ENCODE measurements at regions not wholly inside any gene's neighbourhood (a gene's known extent, or its start where the extent isn't known, plus 50 kb on each side); places are given as distances from the start of the nearest gene placed in this dataset.

- TF ChIP-seq CTCF (IDR thresholded peaks at IDR 0.05; ENCODE audit: insufficient read depth, low read depth, low read length) = no peak
- H3K4me3 ChIP-seq (ENCODE audit: low read depth, low read length) = no peak overlapping the region
- H3K27me3 ChIP-seq (ENCODE audit: control insufficient read depth, insufficient read depth, low read length) = no peaks in the 10 kb centered on the region
- no peaks in the 10 kb centered on the region for H3K36me3 ChIP-seq (ENCODE audit: control insufficient read depth, insufficient read depth, low read length)
- no peak for DNase-seq (ENCODE audit: low read depth)
- CTCF ChIA-PET = no interaction called here
- POLR2A ChIA-PET = no interaction called here
These were observed 212.8 kb downstream of the PIK3R1 start for GRCh38 chr5:68428231-68428811.

DNA sequence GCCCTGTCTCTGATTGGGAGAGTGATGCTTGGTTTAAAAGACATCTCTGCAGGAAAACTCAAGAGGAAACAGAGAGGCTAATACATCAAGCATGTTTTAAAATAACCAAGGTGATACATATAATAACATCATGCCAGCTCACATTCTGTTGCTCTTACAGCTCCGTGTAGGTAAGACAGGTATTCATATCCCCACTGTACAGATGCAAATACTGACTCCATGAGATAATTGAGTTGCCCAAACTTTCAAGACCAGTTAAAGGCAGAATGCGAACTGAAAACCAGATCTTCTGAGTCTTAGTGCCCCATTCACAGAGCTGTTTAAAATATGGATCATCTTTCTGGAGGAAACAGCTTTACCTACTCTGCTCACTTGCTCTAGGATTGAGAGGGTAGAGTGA lies 214.0 kb downstream of the PIK3R1 start:
- POLR2A ChIA-PET = no interaction called here
- CTCF ChIA-PET = interaction anchor here (3.6 kb wide), 1 partner anchor 9 kb away, joined by 10 read pairs; no protein-coding TSS in a partner anchor
- Histone ChIP-seq H3K27me3 (ENCODE audit: control insufficient read depth, insufficient read depth, low read length) (no peaks in the 10 kb centered on the region), H3K4me3 (ENCODE audit: low read depth, low read length) (no peak overlapping the region), H3K36me3 (ENCODE audit: control insufficient read depth, insufficient read depth, low read length) (no peaks in the 10 kb centered on the region)
- no peak for TF ChIP-seq CTCF (IDR thresholded peaks at IDR 0.05; ENCODE audit: insufficient read depth, low read depth, low read length)
- no peak for DNase-seq (ENCODE audit: low read depth)

DNA sequence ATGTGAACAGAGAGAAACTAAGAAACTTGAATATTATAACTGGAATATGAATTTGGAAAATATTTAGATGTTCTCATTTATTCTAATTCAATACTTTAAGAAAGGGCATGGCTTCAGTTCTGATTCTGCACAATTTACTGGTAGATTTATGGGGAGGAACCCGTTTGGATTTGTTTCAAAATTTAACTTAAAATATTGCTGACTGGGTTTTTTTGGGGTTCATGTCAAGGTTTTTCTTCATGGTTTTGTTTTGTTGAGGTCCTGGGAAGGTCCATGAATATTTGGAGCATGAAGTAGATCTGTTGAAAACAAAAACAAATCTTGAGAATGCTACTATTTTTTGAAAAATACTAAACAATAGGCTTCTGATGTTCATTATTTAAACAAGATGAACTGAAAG lies 214.7 kb downstream of the PIK3R1 start:
- Histone ChIP-seq H3K36me3 (ENCODE audit: control insufficient read depth, insufficient read depth, low read length) (no peaks in the 10 kb centered on the region), H3K4me3 (ENCODE audit: low read depth, low read length) (no peak overlapping the region), H3K27me3 (ENCODE audit: control insufficient read depth, insufficient read depth, low read length) (no peaks in the 10 kb centered on the region)
- ChIA-PET CTCF (interaction anchor here (3.6 kb wide), 1 partner anchor 10 kb away, joined by 10 read pairs; no protein-coding TSS in a partner anchor), POLR2A (no interaction called here)
- no peak for TF ChIP-seq CTCF (IDR thresholded peaks at IDR 0.05; ENCODE audit: insufficient read depth, low read depth, low read length)
- DNase-seq (ENCODE audit: low read depth) = no peak

- no peak for DNase-seq (ENCODE audit: low read depth)
- Histone ChIP-seq H3K27me3 (ENCODE audit: control insufficient read depth, insufficient read depth, low read length) (no peaks in the 10 kb centered on the region), H3K36me3 (ENCODE audit: control insufficient read depth, insufficient read depth, low read length) (no peaks in the 10 kb centered on the region), H3K4me3 (ENCODE audit: low read depth, low read length) (no peak overlapping the region)
- no peak for TF ChIP-seq CTCF (IDR thresholded peaks at IDR 0.05; ENCODE audit: insufficient read depth, low read depth, low read length)
- ChIA-PET POLR2A (no interaction called here), CTCF (interaction anchor here (0.7 to 3.6 kb wide), 6 partner anchors 11 to 577 kb away, joined by 3 to 10 read pairs (median 6); no protein-coding TSS in a partner anchor)
These were observed 215.6 kb downstream of the PIK3R1 start for GRCh38 chr5:68431186-68431585.

DNA sequence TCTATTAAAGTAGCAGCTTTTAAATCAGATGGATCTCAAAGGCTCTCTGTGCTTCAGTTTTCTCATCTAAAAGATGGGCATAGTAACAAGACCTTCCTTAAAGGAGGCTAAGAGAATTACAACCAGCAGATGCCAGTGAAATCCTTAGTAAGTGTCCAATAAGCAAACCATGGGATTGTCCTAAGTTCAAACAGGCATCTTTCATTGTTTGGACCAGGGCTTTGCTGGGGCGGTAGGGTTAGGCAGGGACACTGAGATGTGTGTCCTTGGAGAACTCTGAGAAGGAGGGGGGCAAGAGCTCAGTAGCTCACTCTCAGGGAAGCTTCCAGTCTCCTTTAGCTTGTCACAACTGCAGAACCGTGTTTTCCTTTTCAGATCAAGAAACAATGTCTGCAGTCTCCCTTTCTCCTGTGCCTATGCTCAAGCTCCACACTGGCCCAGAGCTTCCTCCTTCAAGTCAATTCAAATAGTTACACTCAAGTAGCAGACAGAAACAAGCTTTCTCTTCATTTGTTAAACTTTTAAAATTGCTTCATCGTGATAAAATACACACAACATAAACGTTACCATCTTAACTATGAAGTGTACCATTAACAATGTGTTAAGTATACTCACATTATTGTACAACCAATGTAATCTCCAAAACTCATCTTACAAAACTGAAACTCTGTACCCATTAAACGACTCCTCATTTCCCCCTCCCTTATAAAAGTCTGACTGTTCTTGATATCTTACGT lies 216.2 kb downstream of the PIK3R1 start:
- no peak for TF ChIP-seq CTCF (IDR thresholded peaks at IDR 0.05; ENCODE audit: insufficient read depth, low read depth, low read length)
- Histone ChIP-seq H3K27me3 (ENCODE audit: control insufficient read depth, insufficient read depth, low read length) (no peaks in the 10 kb centered on the region), H3K36me3 (ENCODE audit: control insufficient read depth, insufficient read depth, low read length) (no peaks in the 10 kb centered on the region), H3K4me3 (ENCODE audit: low read depth, low read length) (no peak overlapping the region)
- CTCF ChIA-PET = interaction anchor here (0.7 to 3.6 kb wide), 6 partner anchors 11 to 576 kb away, joined by 3 to 10 read pairs (median 6); no protein-coding TSS in a partner anchor
- POLR2A ChIA-PET = no interaction called here
- DNase-seq (ENCODE audit: low read depth) = no peak

Data from BJ (cell line).